HG02884 (cell line): ENCODE measurements at regions not wholly inside any gene's neighbourhood (a gene's known extent, or its start where the extent isn't known, plus 50 kb on each side); places are given as distances from the start of the nearest gene placed in this dataset.

Experiments used
- ATAC-seq: cut with Tn5 transposase; IDR thresholded peaks from one replicate; pipeline ENCODE4 v1.9.1; 2021; ENCODE audit warnings: mild to moderate bottlenecking, moderate library complexity; ENCODE audit not compliant: unreplicated experiment

- no peak for ATAC-seq
These were observed 163.2 kb upstream of the SLC1A4 start for GRCh38 chr2:64825831-64826491.

GRCh38 chr2:64826703-64827102 lies 162.5 kb upstream of the SLC1A4 start:
- no peak for ATAC-seq

GRCh38 chr2:64828261-64828660 lies 160.9 kb upstream of the SLC1A4 start:
- no peak for ATAC-seq

- no peak for ATAC-seq
These were observed 159.7 kb upstream of the SLC1A4 start for GRCh38 chr2:64829525-64829924.

GRCh38 chr2:64831134-64831976 lies 157.8 kb upstream of the SLC1A4 start:
- ATAC-seq: peak; percentile 84

GRCh38 chr2:64831977-64832328 lies 157.2 kb upstream of the SLC1A4 start:
- no peak for ATAC-seq

GRCh38 chr2:64832936-64833335 lies 156.3 kb upstream of the SLC1A4 start:
- no peak for ATAC-seq

- no peak for ATAC-seq
These were observed 152.6 kb upstream of the SLC1A4 start for GRCh38 chr2:64836566-64836965.

- ATAC-seq: no peak
These were observed 152.0 kb upstream of the SLC1A4 start for GRCh38 chr2:64837116-64837731.

- no peak for ATAC-seq
These were observed 151.1 kb upstream of the SLC1A4 start for GRCh38 chr2:64837925-64838641.

- no peak for ATAC-seq
These were observed 150.4 kb upstream of the SLC1A4 start for GRCh38 chr2:64838817-64839216.

- ATAC-seq: peak; percentile 87
These were observed 149.4 kb upstream of the SLC1A4 start for GRCh38 chr2:64839844-64840243.

GRCh38 chr2:64840426-64840881 lies 148.7 kb upstream of the SLC1A4 start:
- ATAC-seq: no peak

- no peak for ATAC-seq
These were observed 147.7 kb upstream of the SLC1A4 start for GRCh38 chr2:64841461-64841860.

- ATAC-seq: no peak
These were observed 147.2 kb upstream of the SLC1A4 start for GRCh38 chr2:64842030-64842429.

- ATAC-seq: no peak
These were observed 145.1 kb upstream of the SLC1A4 start for GRCh38 chr2:64844087-64844486.

GRCh38 chr2:64845273-64845905 lies 143.8 kb upstream of the SLC1A4 start:
- no peak for ATAC-seq

GRCh38 chr2:64846177-64846576 lies 143.0 kb upstream of the SLC1A4 start:
- no peak for ATAC-seq

GRCh38 chr2:64847930-64848329 lies 141.3 kb upstream of the SLC1A4 start:
- ATAC-seq: no peak

GRCh38 chr2:64848363-64848762 lies 140.8 kb upstream of the SLC1A4 start:
- ATAC-seq: no peak

GRCh38 chr2:64848945-64849344 lies 140.3 kb upstream of the SLC1A4 start:
- ATAC-seq: no peak
